ENCODE measurements at regions not wholly inside any gene's neighbourhood (a gene's known extent, or its start where the extent isn't known, plus 50 kb on each side); places are given as distances from the start of the nearest gene placed in this dataset.
"Not testable (repeated sequence)": the region's sequence is repeated elsewhere in the genome, so short reads cannot be mapped to it uniquely, and the experiment has no call there.

- DNase-seq (ENCODE audit: low read depth in 2 of 2), result no peak
- TF ChIP-seq, protein P1, sequence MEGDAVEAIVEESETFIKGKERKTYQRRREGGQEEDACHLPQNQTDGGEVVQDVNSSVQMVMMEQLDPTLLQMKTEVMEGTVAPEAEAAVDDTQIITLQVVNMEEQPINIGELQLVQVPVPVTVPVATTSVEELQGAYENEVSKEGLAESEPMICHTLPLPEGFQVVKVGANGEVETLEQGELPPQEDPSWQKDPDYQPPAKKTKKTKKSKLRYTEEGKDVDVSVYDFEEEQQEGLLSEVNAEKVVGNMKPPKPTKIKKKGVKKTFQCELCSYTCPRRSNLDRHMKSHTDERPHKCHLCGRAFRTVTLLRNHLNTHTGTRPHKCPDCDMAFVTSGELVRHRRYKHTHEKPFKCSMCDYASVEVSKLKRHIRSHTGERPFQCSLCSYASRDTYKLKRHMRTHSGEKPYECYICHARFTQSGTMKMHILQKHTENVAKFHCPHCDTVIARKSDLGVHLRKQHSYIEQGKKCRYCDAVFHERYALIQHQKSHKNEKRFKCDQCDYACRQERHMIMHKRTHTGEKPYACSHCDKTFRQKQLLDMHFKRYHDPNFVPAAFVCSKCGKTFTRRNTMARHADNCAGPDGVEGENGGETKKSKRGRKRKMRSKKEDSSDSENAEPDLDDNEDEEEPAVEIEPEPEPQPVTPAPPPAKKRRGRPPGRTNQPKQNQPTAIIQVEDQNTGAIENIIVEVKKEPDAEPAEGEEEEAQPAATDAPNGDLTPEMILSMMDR (IDR thresholded peaks at IDR 0.05; ENCODE audit: low read depth, low read length), result no peak
- H3K4me3 ChIP-seq (replicated peaks in 1 of 2; ENCODE audit: low read depth in 2 of 2, low read length in 2 of 2), result no peak overlapping the region
Observed at GRCh38 chr3:56926947-56927282, 125.2 kb upstream of the ARHGEF3 start.

GRCh38 chr3:56926243-56926946 is 124.6 kb upstream of the ARHGEF3 start:
- DNase-seq (ENCODE audit: low read depth in 2 of 2), result peak; percentile 61 to 74
- TF ChIP-seq, protein P1 (IDR thresholded peaks at IDR 0.05; ENCODE audit: low read depth, low read length), result peak; percentile 12
- no peak overlapping the region for H3K4me3 ChIP-seq (replicated peaks in 1 of 2; ENCODE audit: low read depth in 2 of 2, low read length in 2 of 2)

DNA sequence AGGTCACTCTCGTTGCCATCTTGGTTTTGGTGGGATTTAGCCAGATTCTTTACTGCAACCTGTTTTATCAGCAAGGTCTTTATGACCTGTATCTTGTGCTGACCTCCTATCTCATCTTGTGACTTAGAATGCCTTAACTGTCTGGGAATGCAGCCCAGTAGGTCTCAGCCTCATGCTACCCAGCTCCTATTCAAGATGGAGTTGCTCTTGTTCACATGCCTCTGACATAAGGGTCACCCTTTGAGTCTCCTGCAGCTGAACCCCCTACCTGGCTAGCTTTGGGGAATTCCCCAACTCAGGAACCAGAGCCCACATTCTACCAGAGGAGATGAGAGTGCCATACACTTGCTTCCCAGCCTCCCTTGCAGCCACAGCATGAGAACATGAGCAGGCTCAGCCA is 123.0 kb upstream of the ARHGEF3 start:
- not testable (repeated sequence) for H3K4me3 ChIP-seq (replicated peaks in 1 of 2; ENCODE audit: low read depth in 2 of 2, low read length in 2 of 2); DNase-seq (ENCODE audit: low read depth in 2 of 2)

GRCh38 chr3:56923526-56924224 is 121.9 kb upstream of the ARHGEF3 start:
- no peak overlapping the region for H3K4me3 ChIP-seq (replicated peaks in 1 of 2; ENCODE audit: low read depth in 2 of 2, low read length in 2 of 2)
- TF ChIP-seq, protein P1 (IDR thresholded peaks at IDR 0.05; ENCODE audit: low read depth, low read length), result no peak
- peak; percentile 82 to 89 for DNase-seq (ENCODE audit: low read depth in 2 of 2)

GRCh38 chr3:56921573-56922453 is 120.1 kb upstream of the ARHGEF3 start:
- peak; percentile 39 to 81 for DNase-seq (ENCODE audit: low read depth in 2 of 2)
- no peak overlapping the region for H3K4me3 ChIP-seq (replicated peaks in 1 of 2; ENCODE audit: low read depth in 2 of 2, low read length in 2 of 2)
- TF ChIP-seq, protein P1 (IDR thresholded peaks at IDR 0.05; ENCODE audit: low read depth, low read length), result no peak

DNA sequence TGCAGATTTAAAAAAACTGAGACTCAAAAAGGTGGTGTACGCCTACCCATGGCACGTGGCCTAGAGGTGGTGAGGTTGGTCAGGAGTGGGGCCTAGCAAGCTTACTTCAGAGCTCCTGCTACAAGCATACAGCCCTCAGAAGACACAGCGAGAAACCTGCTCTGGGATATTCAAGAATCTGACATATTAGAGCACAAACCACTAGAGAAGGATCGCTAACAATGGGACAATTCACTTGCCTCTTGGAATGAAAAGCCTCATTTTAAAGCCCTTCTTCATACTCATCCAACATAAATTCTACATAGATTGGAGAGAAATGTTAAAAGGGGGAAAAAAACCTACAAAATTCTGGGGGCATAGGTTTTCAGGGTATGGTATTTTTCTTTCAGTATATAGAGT is 118.0 kb upstream of the ARHGEF3 start:
- TF ChIP-seq, protein P1 (IDR thresholded peaks at IDR 0.05; ENCODE audit: low read depth, low read length), result no peak
- H3K4me3 ChIP-seq (replicated peaks in 1 of 2; ENCODE audit: low read depth in 2 of 2, low read length in 2 of 2), result no peak overlapping the region
- DNase-seq (ENCODE audit: low read depth in 2 of 2), result no peak

Measured in cardiac fibroblast (primary cell).